GM18909 (cell line): ENCODE measurements at regions not wholly inside any gene's neighbourhood (a gene's known extent, or its start where the extent isn't known, plus 50 kb on each side); places are given as distances from the start of the nearest gene placed in this dataset.

Experiments used
- ATAC-seq: cut with Tn5 transposase; IDR thresholded peaks from one replicate; pipeline ENCODE4 v1.9.1; 2021; ENCODE audit warnings: mild to moderate bottlenecking; ENCODE audit not compliant: unreplicated experiment, poor library complexity

DNA sequence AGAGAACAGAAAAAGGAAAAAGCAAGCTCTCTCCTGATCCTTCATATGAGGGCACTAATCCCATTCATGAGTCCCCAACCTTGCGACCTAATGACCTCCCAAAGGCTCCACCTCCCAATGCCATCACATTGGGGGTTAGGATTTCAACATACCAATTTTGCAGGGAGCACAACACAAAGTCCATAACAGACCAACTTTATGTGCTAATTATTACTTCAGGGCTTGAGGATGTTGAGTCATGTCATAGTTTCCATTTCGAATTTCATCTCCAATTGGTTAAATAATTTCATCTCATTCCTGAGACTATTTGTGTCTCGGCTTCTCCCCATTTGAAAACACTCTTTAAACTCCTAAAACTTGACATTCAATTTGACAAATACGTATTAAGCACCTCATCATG is 69.9 kb upstream of the KLF7 start:
- ATAC-seq = no peak

DNA sequence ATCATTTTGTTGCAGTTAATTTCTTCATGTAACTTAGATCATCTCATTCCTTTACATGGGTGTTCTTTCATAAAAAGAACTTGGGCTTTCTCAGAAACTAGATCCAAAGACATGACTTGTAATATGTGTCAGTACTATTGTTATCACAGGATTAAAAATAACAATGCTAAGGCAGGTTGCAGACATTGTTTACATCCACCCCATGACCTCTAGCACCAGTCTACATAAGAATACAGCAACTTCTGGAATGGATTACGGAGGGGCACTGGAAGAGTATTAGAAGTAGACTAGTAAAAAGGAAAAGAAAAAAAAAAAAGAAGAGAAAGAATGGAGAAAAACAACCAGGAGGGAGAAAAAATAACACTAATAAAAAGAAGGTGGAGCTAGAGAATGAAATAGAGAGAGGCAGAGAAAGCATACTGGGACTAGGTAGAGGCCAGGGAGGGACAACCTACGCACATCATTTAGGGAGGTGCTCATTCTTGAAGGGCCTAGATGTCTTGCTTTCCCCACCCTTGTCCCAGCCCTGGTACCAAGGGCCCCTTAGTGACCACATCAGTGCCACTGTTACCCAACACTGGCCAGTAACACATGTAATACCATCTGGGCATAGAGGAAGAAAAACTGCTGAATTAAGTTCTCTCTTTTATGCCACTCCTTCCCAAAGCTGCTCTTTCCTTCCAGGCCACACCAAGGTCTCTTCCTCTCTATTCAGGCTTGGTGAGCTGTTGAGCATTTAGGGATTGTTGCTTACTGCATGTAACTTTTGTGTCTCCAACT is 70.6 kb upstream of the KLF7 start:
- ATAC-seq = no peak

DNA sequence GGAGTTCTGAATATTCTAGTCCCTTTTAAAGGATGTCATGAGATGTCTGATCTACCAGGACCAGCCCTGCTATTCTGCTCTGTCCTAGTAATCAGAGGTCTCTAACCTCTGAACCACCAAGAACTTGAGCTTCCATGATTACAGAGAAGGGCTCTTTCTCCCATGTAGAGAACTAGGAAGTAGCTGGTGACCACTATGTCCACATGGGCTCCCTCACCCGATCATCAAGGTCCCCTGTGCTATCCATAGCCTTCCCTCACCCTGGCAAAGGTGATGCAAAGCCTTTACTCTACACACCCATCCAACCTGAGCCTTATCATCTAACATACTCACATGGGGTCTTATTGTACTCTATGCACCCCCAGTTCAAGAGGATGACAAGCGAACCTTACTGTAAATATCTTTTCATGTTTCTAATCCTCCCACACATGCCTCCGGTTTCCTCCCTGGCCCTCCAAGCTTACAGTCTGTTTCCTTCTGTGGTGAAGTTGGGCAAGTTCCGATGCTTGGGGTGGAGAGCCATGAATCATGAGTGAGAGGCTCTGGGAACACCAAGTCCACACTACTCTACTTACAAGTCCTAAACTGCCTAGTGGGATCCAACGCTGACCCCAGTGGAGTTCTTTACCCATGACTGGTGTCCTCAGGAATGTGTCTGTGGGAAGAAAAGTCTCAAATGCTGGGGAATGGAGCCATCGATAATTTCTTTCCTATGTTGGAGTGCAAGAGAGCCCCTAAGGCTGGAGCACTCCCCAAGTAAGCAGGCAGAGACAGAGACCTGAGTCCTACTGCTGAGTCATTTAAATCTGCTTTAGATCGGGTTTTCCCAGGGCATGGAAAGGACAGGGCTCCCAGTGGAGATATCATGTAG is 73.3 kb upstream of the KLF7 start:
- no peak for ATAC-seq

DNA sequence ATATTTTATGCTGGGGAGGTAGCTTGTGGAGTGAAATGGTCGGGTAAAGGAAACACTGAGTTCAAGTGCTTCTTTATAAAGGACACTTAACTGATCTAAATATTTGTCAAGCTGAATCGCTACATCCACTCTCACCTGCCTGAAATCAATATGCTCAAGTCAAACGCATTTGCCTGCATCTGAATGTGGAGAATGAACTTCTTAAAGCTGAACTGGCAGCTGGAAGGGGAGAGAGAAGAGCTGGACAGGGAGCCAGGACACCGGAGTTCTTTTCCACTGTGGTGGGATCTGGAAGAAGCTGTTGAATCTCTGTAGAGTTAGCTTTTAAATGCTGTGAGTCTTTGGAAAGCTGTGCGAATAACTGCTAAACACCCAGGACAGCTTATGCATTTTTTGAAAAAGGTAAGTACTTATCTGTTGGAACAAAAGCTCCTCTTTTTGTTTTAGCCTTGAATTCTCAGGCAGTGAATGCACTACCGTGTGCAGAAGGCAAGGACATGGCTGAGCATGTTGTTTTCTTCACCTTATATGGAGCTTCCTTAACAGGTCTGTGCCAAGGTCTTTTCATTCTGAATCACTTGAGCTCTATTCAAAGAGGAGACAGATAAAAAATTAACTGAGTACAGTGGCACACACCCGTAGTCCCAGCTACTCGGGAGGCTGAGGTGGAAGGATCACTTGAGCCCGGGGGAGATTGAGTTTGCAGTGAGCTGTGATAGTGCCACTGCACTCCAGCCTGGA is 74.2 kb upstream of the KLF7 start:
- peak; percentile 51 for ATAC-seq

DNA sequence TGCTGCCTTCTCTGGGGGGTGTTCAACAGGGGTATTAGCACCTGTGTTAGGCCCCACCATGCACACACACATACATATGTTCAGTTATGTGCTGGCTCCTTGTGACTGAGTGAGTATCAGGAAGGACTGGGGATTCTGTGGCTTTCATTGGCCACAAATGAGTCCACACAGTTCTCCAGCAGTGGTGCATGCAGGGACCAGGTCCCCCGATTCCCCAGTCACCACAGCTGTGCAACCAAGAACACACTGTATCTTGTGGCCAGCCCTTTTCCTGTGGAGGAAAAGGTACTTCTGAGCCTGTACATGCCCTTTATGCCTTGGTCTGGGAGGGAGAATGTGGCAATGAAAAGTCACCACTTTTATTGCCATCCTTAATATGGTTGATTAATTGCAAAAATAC is 74.9 kb upstream of the KLF7 start:
- no peak for ATAC-seq

DNA sequence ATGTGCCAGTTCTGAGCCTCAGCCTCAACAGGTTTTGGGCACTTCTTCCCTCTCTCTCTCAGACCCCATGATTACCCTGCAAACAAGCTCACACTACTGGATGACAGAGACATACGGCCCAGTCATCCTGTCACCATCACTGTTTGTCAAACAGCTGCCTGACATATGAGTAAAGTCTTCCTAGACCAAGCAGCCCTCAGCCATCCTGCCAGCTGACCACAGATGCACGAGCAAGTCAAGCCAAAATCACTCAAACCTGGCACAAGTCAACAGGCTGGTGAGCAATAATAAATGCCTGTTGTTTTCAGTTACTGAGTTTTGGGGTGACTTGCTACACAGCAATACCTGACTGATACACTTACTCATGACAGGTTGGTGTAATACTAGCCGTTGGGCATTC is 75.5 kb upstream of the KLF7 start:
- ATAC-seq = no peak

DNA sequence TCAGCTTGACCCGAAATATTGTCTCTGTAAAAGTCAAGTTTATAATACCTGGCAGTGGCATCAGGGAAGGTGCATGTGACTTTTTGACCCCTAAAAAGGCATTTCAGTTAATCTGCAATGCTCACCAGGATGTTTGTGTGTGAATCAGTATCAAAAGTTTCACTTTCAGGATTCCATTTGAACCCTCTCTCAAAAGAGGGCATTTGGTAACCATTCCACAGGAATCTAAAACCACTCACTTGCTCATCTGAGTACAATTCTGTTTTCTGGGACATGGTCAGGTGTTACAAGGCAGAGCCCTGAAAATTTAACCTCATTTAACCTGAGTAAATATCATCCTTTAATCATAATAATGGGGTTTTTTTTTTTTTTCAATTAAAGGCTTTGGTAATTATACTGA is 77.9 kb upstream of the KLF7 start:
- no peak for ATAC-seq

DNA sequence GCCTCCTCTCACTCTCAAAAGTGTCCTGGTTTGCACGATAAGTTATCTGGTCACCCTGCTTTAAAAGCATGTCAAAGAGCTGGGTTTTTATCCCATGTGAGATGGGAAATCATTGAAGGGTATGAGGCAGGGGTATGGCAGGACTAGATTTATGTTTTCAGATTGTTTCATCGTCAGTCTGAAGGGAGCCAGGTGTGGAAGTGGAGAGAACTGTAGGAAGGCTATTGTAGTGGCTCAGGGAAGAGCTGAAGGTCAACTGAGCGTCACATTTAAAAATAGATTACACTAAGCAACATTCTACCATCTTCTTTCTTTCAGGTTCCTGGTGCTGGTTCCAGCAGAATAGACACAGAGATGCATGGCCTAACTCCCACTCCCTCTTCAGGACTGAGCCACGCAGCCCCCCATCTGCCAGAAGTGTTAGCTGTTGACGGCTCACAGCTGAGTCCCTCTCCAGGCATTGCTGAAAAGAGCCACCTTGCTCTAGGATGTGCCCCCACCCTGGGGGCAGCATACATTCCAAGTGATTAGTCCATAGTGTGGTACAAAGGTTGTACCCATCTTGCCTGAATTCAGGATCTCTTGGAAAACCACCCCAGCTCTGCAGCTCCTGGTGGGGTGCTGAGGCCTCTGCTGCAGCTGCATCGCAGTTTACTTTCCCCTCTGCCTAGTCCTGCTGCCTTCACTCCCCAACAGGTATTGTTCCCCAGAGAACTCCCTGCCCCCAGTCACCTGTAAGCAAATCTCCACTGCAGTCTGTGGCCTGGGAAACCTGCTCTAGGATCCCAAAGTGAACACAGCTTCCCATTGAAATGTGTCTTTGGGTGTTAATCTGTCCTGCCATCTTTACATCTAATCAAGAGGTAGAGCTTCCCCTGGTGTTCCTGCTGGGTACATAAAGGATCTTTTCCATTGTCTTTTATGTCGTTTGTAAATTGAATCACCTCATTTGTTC is 79.5 kb upstream of the KLF7 start:
- ATAC-seq = no peak

DNA sequence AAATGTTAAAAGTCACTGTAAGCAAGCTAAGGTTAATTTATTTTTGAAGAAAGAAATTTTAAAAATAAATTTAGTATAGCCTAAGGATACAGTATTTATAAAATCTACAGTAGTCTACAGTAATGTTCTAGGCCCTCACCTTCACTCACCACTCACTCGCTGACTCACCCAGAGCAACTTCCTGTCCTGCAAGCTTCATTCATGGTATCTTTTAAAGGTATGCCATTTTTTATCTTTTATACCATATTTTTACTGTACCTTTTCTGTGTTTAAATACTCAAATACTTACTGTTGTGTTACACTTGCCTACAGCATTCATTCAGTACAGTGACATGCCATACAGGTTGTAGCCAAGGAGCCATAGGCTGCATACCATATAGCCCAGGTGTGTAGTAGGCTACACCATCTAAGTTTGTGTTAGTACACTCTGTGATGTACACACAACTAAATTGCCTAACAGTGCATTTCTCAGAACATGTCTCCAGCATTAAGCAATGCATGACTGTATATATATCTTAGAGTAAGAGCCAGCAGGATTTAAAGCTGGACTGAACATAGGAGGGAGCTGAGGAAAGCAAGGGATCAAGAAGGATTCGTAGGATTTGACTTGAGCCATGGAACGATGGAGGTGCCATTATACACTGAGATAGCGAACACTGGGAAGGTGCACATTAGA is 83.1 kb upstream of the KLF7 start:
- ATAC-seq = no peak

DNA sequence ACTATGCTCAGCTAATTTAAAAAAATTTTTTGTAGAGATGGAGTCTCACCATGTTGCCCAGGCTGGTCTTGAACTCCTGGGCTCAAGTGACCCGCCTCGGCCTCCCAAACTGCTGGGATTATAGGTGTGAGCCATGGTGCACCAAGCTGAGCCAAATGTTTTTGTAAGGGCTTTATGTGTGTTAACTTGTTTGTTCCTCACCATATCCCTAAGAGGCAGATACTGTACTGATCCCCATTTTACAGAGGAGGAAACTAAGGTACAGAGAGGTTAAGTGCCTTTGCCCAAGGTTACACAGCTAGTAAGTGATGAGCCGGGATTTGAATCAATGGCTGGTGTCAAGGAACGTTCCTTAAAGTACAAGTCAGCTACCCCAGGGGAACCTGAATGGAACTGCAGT is 85.3 kb upstream of the KLF7 start:
- no peak for ATAC-seq

DNA sequence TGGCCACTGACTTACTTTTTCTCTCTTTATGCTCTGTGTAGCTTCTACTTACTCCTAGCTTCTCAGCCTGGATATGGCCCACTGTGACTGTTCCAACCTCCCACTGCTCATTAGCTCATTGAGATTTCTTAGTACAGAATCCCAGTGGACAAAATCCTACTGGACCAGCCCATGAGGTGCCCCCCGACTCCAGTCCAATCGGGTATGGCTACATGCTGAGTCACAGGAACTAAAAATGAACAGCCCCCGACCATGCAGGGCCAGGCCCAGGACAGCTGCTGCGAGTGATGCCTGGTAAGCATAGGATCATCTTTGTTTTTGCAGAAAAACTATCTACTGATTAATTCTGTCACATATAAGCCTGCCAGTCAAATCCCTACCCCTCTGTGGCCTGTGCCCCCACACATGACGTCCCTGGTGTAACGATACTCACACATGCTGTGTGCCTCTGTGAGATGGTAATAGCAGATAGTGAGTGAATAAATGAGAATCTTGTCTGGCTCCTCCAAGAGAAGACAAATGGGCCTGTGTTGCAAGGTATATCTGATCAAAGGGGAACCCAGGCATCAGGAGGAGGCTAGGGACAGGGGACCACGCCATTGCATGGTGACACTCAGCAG is 85.9 kb upstream of the KLF7 start:
- ATAC-seq = no peak

DNA sequence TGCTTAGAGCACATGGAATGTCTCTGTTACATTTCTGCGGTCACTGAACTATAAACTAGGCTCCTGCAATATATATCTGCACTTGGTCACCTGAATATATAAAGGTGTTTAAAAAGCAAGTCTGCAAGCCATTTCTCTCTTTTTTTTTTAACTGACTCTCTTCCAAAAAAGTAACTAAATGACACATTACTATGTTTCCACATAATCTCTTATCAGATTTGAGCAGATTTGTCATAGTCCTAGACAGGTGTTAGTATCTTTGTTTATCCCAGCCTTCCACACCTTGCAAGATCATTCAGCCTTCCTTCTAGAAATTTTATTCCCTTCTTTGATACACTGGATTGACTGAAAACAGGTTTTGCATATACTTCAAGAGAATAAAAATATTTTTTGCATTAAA is 86.7 kb upstream of the KLF7 start:
- no peak for ATAC-seq

DNA sequence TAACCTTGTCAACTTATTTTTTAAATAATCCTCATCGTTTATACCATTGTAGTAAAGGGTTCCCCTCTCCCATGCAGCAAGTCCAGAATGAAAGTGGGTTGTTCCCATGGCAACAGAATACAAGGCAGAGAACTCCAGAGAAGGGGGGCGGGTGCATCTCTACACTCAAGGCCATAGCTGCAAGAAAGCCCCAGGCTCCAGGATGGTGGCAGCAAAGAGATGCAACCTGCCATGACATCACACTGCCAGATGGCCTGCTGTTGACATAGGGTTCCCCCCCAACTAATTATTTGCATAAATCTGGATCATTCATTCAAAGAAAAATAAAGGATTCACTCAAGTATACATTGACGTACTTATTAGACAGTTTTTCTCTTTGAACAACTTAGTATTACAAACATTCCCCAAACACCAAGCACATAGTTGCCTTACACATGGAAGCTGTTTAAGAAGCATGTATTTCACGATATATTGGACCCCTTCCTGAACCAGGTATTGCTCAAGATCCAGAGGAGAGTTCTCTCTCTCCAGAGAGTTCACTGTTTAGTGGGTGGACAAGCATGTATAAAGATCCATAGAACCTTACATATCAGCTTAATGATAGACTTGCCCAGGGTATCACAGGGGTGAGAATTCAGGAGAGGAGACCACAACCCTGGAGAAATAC is 87.4 kb upstream of the KLF7 start:
- ATAC-seq = no peak

DNA sequence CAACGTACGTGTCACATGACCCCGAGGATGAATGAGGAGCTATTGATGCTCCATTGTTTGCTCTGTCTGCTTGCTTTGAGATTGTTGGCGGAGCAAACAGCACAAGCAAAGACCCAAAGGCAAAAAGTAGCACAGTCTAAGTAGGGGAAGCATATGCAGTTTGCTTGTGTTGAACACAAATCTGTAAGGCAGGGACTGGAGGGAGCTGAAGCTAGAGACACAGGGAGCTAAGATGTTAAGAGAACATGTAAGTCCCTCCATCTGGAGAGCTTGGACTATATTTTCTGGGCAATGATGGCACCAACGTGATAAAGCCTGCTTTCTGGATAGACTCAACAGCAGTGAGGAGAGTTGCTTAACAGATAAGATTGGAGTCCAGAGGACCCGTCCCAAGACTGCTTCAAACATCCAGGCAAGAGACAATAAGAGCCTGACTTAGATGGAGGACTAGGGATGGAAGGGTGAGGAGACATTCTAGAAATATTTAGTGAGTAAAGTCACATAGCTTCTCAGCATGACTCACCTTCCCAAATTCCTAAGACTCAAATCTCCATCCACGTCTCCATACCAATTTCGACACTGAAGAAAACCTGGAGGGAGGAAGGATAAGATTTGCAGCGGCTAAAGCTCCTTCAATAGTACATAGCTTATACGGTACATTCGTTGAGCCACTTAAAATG is 88.1 kb upstream of the KLF7 start:
- no peak for ATAC-seq

DNA sequence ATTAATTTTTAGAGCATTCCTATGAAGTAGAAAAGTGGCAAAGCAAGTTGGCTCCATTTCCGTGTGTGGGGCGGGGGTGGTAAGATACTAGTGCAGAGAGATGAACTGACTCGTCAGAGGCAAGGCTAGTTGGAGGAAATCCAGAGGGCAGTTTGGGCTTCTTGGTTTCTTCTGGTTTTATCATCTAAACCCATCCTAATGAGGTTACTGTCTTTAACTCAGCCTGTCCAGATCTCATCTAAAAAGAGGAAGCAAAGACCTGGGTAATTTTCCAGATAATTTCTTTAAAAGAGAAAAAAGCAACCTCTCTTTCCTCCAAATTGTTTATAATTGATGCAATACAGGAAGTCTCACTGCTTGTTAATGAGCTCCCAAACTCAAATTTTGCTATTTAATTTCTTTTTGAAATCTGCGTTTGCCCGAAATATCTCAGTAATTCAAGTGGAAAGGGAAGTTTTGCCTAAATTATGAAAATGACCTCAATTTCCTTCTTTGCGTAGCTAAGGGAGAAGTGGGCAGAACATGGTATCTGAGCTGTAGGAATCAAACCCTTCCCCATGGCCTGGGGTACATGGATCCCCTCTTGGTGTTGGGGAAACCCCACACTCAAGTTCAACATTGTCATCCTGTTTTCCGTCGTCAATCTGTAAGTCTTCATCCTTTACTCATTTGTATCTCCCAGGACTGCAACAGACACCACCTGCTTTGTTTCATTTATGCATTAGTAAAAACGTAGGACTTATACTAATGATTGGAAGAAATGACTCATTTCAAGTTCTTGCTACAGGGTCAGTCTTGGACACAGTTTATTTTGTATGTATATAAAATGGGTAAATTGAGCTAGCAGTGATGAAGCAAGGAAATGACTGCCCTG is 89.1 kb upstream of the KLF7 start:
- ATAC-seq = no peak

DNA sequence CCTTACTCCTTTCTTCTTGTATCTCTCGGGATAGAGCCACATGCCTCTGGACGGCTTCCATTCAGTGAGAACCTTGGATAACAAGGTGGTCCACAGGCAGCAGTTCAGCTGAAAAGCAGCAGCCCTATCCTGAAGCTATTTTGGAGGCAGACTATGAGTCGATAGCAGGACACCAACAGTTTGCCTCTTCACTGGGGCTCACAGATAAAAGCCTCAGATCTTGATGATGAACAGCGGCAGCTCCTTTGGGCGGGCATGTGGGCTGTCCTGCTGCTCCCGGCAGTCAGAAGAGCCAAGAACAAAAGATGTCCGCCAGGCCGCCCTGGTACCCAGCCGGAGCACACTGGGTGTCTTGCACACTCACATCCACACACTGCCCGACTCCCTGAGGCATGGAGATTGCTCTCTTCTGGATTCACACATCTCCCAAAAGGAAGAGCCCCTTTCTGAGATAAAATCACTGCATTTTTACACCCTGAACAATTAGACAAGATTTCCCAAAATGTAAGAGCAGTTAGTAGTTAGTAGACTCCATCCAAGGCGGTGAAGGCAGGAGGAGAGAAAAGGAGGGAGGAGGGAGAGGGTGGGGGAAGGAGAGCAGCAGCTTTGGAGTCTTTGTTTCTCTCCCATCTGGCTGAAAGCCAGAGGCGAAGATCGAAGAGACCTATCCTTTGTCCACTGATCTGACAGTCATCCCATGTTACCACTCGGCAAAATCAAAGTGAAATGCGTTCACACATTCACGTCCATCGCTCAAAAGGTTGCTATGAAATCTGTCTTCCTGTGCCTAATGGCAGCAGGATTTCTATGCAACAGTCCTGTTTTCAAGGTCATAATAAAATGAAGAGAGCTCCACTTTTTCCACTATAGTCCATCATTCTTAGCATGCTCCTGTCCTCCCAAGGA is 90.1 kb upstream of the KLF7 start:
- ATAC-seq = no peak
